GM12878 (cell line): ENCODE measurements at regions not wholly inside any gene's neighbourhood (a gene's known extent, or its start where the extent isn't known, plus 50 kb on each side); places are given as distances from the start of the nearest gene placed in this dataset.
"Not testable (repeated sequence)": the region's sequence is repeated elsewhere in the genome, so short reads cannot be mapped to it uniquely, and the experiment has no call there.

ENCODE experiments used
- CBX5 ChIP-seq: sonication (generic); IDR thresholded peaks from 2 replicates; pipeline ENCODE4 v1.6.1; 2016; ENCODE audit warnings: low read depth, moderate library complexity, mild to moderate bottlenecking, inconsistent platforms
- FOS ChIP-seq: IDR thresholded peaks from 3 replicates; pipeline ENCODE4 v1.6.1; 2011; ENCODE audit warnings: borderline replicate concordance; ENCODE audit not compliant: insufficient read length; ENCODE audit errors: extremely low read depth
- POLR2A ChIP-seq: IDR thresholded peaks from 2 replicates; pipeline ENCODE4 v1.6.1; 2011; ENCODE audit warnings: low read depth, mild to moderate bottlenecking, low read length
- TF ChIP-seq, protein P1 (sequence below): fragments of 450-650 bp; IDR thresholded peaks from 2 replicates; pipeline ENCODE4 v1.6.1; 2017; ENCODE audit warnings: mild to moderate bottlenecking
- TF ChIP-seq, protein P2 (sequence below), 3 experiments: IDR thresholded peaks in 2 of 3; conservative IDR thresholded peaks in 1 of 3; 2 replicates each; pipeline ENCODE4 v1.5.1; 2011; ENCODE audit warnings: low read depth in 3 of 3, low read length in 3 of 3, mild to moderate bottlenecking in 3 of 3, control low read depth in 2 of 3, moderate library complexity in 2 of 3, inconsistent platforms in 1 of 3, mixed read lengths in 1 of 3; ENCODE audit not compliant: control insufficient read depth in 2 of 3, insufficient read depth in 1 of 3; ENCODE audit errors: extremely low read depth in 1 of 3

DNA sequence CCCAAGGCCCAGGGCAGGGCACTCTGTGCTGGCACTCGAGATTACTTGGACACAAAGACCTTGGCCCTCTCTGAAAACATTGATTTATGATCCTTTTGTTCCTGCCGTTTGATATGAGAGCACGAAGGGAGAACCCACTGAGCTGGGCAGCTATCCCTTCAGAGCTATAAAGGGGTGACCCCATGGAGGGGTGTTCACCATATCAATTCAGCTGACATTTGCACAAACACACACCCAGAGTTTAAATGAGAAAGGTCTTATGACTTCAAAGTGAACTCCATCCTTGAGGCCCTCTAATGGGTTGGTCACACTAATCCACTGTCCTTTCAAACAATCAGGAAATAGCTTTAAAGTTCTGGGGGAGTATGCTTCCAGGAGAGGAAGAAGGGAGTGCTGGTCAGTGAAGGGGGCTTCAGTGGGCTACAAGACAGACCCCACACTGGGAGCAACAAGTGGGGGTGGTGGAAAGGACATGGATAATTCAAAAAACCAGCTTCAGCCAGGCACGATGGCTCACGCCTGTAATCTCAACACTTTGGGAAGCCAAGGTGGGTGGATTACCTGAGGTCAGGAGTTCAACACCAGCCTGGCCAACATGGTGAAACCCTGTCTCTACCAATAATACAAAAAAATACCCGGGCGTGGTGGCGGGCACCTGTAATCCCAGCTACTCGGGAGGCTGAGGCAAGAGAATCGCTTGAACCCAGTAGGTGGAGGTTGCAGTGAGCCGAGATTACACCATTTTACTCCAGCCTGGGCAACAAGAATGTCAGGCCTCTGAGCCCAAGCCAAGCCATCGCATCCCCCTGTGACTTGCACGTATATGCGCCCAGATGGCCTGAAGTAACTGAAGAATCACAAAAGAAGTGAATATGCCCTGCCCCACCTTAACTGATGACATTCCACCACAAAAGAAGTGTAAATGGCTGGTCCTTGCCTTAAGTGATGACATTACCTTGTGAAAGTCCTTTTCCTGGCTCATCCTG, 97.1 kb upstream of the RAB4A start:
- TF ChIP-seq POLR2A, CBX5, FOS: not testable (repeated sequence)
- TF ChIP-seq, protein P1, sequence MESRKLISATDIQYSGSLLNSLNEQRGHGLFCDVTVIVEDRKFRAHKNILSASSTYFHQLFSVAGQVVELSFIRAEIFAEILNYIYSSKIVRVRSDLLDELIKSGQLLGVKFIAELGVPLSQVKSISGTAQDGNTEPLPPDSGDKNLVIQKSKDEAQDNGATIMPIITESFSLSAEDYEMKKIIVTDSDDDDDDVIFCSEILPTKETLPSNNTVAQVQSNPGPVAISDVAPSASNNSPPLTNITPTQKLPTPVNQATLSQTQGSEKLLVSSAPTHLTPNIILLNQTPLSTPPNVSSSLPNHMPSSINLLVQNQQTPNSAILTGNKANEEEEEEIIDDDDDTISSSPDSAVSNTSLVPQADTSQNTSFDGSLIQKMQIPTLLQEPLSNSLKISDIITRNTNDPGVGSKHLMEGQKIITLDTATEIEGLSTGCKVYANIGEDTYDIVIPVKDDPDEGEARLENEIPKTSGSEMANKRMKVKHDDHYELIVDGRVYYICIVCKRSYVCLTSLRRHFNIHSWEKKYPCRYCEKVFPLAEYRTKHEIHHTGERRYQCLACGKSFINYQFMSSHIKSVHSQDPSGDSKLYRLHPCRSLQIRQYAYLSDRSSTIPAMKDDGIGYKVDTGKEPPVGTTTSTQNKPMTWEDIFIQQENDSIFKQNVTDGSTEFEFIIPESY, result not testable (repeated sequence)
- TF ChIP-seq, protein P2, sequence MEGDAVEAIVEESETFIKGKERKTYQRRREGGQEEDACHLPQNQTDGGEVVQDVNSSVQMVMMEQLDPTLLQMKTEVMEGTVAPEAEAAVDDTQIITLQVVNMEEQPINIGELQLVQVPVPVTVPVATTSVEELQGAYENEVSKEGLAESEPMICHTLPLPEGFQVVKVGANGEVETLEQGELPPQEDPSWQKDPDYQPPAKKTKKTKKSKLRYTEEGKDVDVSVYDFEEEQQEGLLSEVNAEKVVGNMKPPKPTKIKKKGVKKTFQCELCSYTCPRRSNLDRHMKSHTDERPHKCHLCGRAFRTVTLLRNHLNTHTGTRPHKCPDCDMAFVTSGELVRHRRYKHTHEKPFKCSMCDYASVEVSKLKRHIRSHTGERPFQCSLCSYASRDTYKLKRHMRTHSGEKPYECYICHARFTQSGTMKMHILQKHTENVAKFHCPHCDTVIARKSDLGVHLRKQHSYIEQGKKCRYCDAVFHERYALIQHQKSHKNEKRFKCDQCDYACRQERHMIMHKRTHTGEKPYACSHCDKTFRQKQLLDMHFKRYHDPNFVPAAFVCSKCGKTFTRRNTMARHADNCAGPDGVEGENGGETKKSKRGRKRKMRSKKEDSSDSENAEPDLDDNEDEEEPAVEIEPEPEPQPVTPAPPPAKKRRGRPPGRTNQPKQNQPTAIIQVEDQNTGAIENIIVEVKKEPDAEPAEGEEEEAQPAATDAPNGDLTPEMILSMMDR (IDR thresholded peaks at IDR 0.05 in 2 of 3, conservative IDR thresholded peaks at IDR 0.05 in 1 of 3; ENCODE audit: control insufficient read depth in 2 of 3, extremely low read depth in 1 of 3, insufficient read depth in 1 of 3, low read depth in 3 of 3, low read length in 3 of 3), result not testable (repeated sequence)
